ENCODE measurements at regions not wholly inside any gene's neighbourhood (a gene's known extent, or its start where the extent isn't known, plus 50 kb on each side); places are given as distances from the start of the nearest gene placed in this dataset.
"Not testable (repeated sequence)": the region's sequence is repeated elsewhere in the genome, so short reads cannot be mapped to it uniquely, and the experiment has no call there.

- no peak overlapping the region for H3K4me3 ChIP-seq (replicated peaks in 1 of 3; ENCODE audit: insufficient read depth in 1 of 3, low read depth in 2 of 3, low read length in 3 of 3)
- no peak overlapping the region for H2AFZ ChIP-seq (ENCODE audit: low read length)
- no peaks in the 10 kb centered on the region for H3K79me2 ChIP-seq (ENCODE audit: insufficient read depth, low read length)
- in situ Hi-C loops (cut with HindIII; ENCODE audit: extremely low pct_ligation_motif_present, low pct_unique_long_range_greater_than_20kb) = no loop called here
- TF ChIP-seq ZNF563 (CRISPR knock-in tag; IDR thresholded peaks at IDR 0.05) (no peak), DMAP1 (CRISPR knock-in tag; IDR thresholded peaks at IDR 0.05) (no peak), ZBED4 (CRISPR knock-in tag; IDR thresholded peaks at IDR 0.05; ENCODE audit: borderline replicate concordance) (no peak), TFE3 (CRISPR knock-in tag; IDR thresholded peaks at IDR 0.05) (no peak), ZNF512 (CRISPR knock-in tag; IDR thresholded peaks at IDR 0.05) (no peak), MED13 (CRISPR knock-in tag; IDR thresholded peaks at IDR 0.05) (no peak), TGIF2 (CRISPR knock-in tag; IDR thresholded peaks at IDR 0.05) (no peak), ZSCAN25 (CRISPR knock-in tag; IDR thresholded peaks at IDR 0.05) (no peak), MEF2D (CRISPR knock-in tag; IDR thresholded peaks at IDR 0.05) (no peak), ZBTB26 (CRISPR knock-in tag; IDR thresholded peaks at IDR 0.05; ENCODE audit: borderline replicate concordance) (no peak), ZNF790 (CRISPR knock-in tag; IDR thresholded peaks at IDR 0.05; ENCODE audit: borderline replicate concordance) (no peak), PPARG (CRISPR knock-in tag; conservative IDR thresholded peaks at IDR 0.05) (no peak)
- H4K20me1 ChIP-seq (ENCODE audit: insufficient read depth, low read length) = no peaks in the 10 kb centered on the region
- H3K4me1 ChIP-seq (ENCODE audit: insufficient read depth, low read length) = no peaks in the 10 kb centered on the region
- H3K27ac ChIP-seq (ENCODE audit: extremely low read length, insufficient read depth, low read length) = no peak overlapping the region
- FAIRE-seq (no peak), ATAC-seq (peak; percentile 71), DNase-seq (ENCODE audit: low spot score) (no peak)
- H3K4me2 ChIP-seq (ENCODE audit: low read depth, low read length) = no peak overlapping the region
- no peaks in the 10 kb centered on the region for H3K36me3 ChIP-seq (replicated peaks in 1 of 2; ENCODE audit: control insufficient read depth in 1 of 2, insufficient read depth in 2 of 2, low read length in 2 of 2)
- H3K9ac ChIP-seq (ENCODE audit: insufficient read depth, low read depth, low read length) = no peak overlapping the region
- intact Hi-C loops (cut with micrococcal nuclease; ENCODE audit: unreplicated experiment) = no loop called here
- no TSS peak for BruUV-seq (replicated peaks)
- H3K27me3 ChIP-seq (ENCODE audit: control insufficient read depth in 1 of 2, insufficient read depth in 2 of 2, low read length in 2 of 2) = no peaks in the 10 kb centered on the region
- POLR2A ChIA-PET = no interaction called here
- 0% methylated on average over 1 of the region's 1 CpG for WGBS (ENCODE audit: low lambda C conversion rate)
- peaks cover 58% of the 10 kb centered on the region for H3K9me3 ChIP-seq (ENCODE audit: low read length)
- CTCF ChIA-PET (ENCODE audit: low intra/inter-chr PET ratio, low total read pairs) = no interaction called here
Measured at GRCh38 chr2:221724631-221725203, 152.6 kb upstream of the EPHA4 start.

GRCh38 chr2:221724117-221724516 is 152.0 kb upstream of the EPHA4 start:
- H4K20me1 ChIP-seq (ENCODE audit: insufficient read depth, low read length); FAIRE-seq; CTCF ChIA-PET (ENCODE audit: low intra/inter-chr PET ratio, low total read pairs); DNase-seq (ENCODE audit: low spot score); H2AFZ ChIP-seq (ENCODE audit: low read length); H3K4me2 ChIP-seq (ENCODE audit: low read depth, low read length); H3K27ac ChIP-seq (ENCODE audit: extremely low read length, insufficient read depth, low read length); H3K27me3 ChIP-seq (ENCODE audit: control insufficient read depth in 1 of 2, insufficient read depth in 2 of 2, low read length in 2 of 2); BruUV-seq (replicated peaks); H3K4me1 ChIP-seq (ENCODE audit: insufficient read depth, low read length); H3K36me3 ChIP-seq (replicated peaks in 1 of 2; ENCODE audit: control insufficient read depth in 1 of 2, insufficient read depth in 2 of 2, low read length in 2 of 2); H3K79me2 ChIP-seq (ENCODE audit: insufficient read depth, low read length); H3K4me3 ChIP-seq (replicated peaks in 1 of 3; ENCODE audit: insufficient read depth in 1 of 3, low read depth in 2 of 3, low read length in 3 of 3); in situ Hi-C loops (cut with HindIII; ENCODE audit: extremely low pct_ligation_motif_present, low pct_unique_long_range_greater_than_20kb); intact Hi-C loops (cut with micrococcal nuclease; ENCODE audit: unreplicated experiment); POLR2A ChIA-PET; H3K9ac ChIP-seq (ENCODE audit: insufficient read depth, low read depth, low read length): not testable (repeated sequence)
- ATAC-seq = peak; percentile 44
- peaks cover 61% of the 10 kb centered on the region for H3K9me3 ChIP-seq (ENCODE audit: low read length)
- 0% methylated on average over 1 of the region's 1 CpG for WGBS (ENCODE audit: low lambda C conversion rate)

All from HepG2 (cell line).